ENCODE measurements at regions not wholly inside any gene's neighbourhood (a gene's known extent, or its start where the extent isn't known, plus 50 kb on each side); places are given as distances from the start of the nearest gene placed in this dataset.

GRCh38 chr5:10130881-10131280, 118.8 kb downstream of the ATPSCKMT start:
- H3K4me2 ChIP-seq (ENCODE audit: low read length), result no peak overlapping the region
- no peaks in the 10 kb centered on the region for H3K36me3 ChIP-seq (ENCODE audit: insufficient read depth, low read length)
- H2AFZ ChIP-seq (ENCODE audit: low read depth, low read length), result no peak overlapping the region
- H3F3A ChIP-seq (ENCODE audit: insufficient read depth, low read length, poor library complexity, severe bottlenecking), result no peaks in the 10 kb centered on the region
- H3K27me3 ChIP-seq (ENCODE audit: insufficient read depth, low read depth, low read length), result no peaks in the 10 kb centered on the region
- no peaks in the 10 kb centered on the region for H3K9me3 ChIP-seq (ENCODE audit: low read length)
- no peaks in the 10 kb centered on the region for H4K20me1 ChIP-seq (ENCODE audit: insufficient read depth)
- no peaks in the 10 kb centered on the region for H3K79me2 ChIP-seq (replicated peaks; ENCODE audit: insufficient read depth, low read length)
- no peak overlapping the region for H3K9ac ChIP-seq (ENCODE audit: low read length)
- H3K4me3 ChIP-seq (ENCODE audit: low read length), result no peak overlapping the region
- no peak overlapping the region for H3K27ac ChIP-seq (ENCODE audit: low read length)
- H3K9me2 ChIP-seq (ENCODE audit: insufficient read depth, low read length), result no peaks in the 10 kb centered on the region
- TF ChIP-seq TAF1 (IDR thresholded peaks at IDR 0.05; ENCODE audit: low read depth), result no peak
- no peak for TF ChIP-seq MXI1 (conservative IDR thresholded peaks at IDR 0.05; ENCODE audit: poor library complexity, severe bottlenecking)
- no peak for TF ChIP-seq EZH2 (IDR thresholded peaks at IDR 0.05; ENCODE audit: borderline replicate concordance, insufficient read depth, low read length, poor library complexity, severe bottlenecking)
- no peak for TF ChIP-seq CTCF (IDR thresholded peaks at IDR 0.05; ENCODE audit: poor library complexity, severe bottlenecking)
- no peak for TF ChIP-seq POLR2AphosphoS5 (IDR thresholded peaks at IDR 0.05)
- no peak for TF ChIP-seq RAD21 (conservative IDR thresholded peaks at IDR 0.05)
- TF ChIP-seq REST (IDR thresholded peaks at IDR 0.05; ENCODE audit: borderline replicate concordance), result no peak
- no peak for TF ChIP-seq EP300 (conservative IDR thresholded peaks at IDR 0.05; ENCODE audit: poor library complexity, severe bottlenecking)
- no peak for TF ChIP-seq SMC3 (conservative IDR thresholded peaks at IDR 0.05; ENCODE audit: poor library complexity)

- H3K4me2 ChIP-seq (ENCODE audit: low read length), result no peak overlapping the region
- H3K4me3 ChIP-seq (ENCODE audit: low read length), result no peak overlapping the region
- H3K27me3 ChIP-seq (ENCODE audit: insufficient read depth, low read depth, low read length), result no peaks in the 10 kb centered on the region
- H3K27ac ChIP-seq (ENCODE audit: low read length), result no peak overlapping the region
- H3K9me3 ChIP-seq (ENCODE audit: low read length), result no peaks in the 10 kb centered on the region
- H2AFZ ChIP-seq (ENCODE audit: low read depth, low read length), result no peak overlapping the region
- no peaks in the 10 kb centered on the region for H3F3A ChIP-seq (ENCODE audit: insufficient read depth, low read length, poor library complexity, severe bottlenecking)
- H3K36me3 ChIP-seq (ENCODE audit: insufficient read depth, low read length), result no peaks in the 10 kb centered on the region
- H3K9ac ChIP-seq (ENCODE audit: low read length), result no peak overlapping the region
- H3K79me2 ChIP-seq (replicated peaks; ENCODE audit: insufficient read depth, low read length), result no peaks in the 10 kb centered on the region
- no peaks in the 10 kb centered on the region for H3K9me2 ChIP-seq (ENCODE audit: insufficient read depth, low read length)
- H4K20me1 ChIP-seq (ENCODE audit: insufficient read depth), result no peaks in the 10 kb centered on the region
- TF ChIP-seq CTCF (IDR thresholded peaks at IDR 0.05; ENCODE audit: poor library complexity, severe bottlenecking) (no peak), TAF1 (IDR thresholded peaks at IDR 0.05; ENCODE audit: low read depth) (no peak), MXI1 (conservative IDR thresholded peaks at IDR 0.05; ENCODE audit: poor library complexity, severe bottlenecking) (no peak), EP300 (conservative IDR thresholded peaks at IDR 0.05; ENCODE audit: poor library complexity, severe bottlenecking) (no peak), POLR2AphosphoS5 (IDR thresholded peaks at IDR 0.05) (no peak), SMC3 (conservative IDR thresholded peaks at IDR 0.05; ENCODE audit: poor library complexity) (no peak), RAD21 (conservative IDR thresholded peaks at IDR 0.05) (no peak), REST (IDR thresholded peaks at IDR 0.05; ENCODE audit: borderline replicate concordance) (no peak), EZH2 (IDR thresholded peaks at IDR 0.05; ENCODE audit: borderline replicate concordance, insufficient read depth, low read length, poor library complexity, severe bottlenecking) (no peak)
Observed at GRCh38 chr5:10126900-10127299, 122.8 kb downstream of the ATPSCKMT start.

Measured in neural cell (in vitro differentiated cells).